NCI-H2107 treated with DMSO at 0.1 percent for 48 hours (cell line): ENCODE measurements at regions not wholly inside any gene's neighbourhood (a gene's known extent, or its start where the extent isn't known, plus 50 kb on each side); places are given as distances from the start of the nearest gene placed in this dataset.
"Not testable (repeated sequence)": the region's sequence is repeated elsewhere in the genome, so short reads cannot be mapped to it uniquely, and the experiment has no call there.

Experiments used
- DNase-seq: peaks from one replicate; lab custom pipeline; 2025; ENCODE audit not compliant: unreplicated experiment; lab: John Stamatoyannopoulos, UW

GRCh38 chr12:58302487-58303011 is 361.2 kb downstream of the ATP23 start:
- DNase-seq, result no peak

DNA sequence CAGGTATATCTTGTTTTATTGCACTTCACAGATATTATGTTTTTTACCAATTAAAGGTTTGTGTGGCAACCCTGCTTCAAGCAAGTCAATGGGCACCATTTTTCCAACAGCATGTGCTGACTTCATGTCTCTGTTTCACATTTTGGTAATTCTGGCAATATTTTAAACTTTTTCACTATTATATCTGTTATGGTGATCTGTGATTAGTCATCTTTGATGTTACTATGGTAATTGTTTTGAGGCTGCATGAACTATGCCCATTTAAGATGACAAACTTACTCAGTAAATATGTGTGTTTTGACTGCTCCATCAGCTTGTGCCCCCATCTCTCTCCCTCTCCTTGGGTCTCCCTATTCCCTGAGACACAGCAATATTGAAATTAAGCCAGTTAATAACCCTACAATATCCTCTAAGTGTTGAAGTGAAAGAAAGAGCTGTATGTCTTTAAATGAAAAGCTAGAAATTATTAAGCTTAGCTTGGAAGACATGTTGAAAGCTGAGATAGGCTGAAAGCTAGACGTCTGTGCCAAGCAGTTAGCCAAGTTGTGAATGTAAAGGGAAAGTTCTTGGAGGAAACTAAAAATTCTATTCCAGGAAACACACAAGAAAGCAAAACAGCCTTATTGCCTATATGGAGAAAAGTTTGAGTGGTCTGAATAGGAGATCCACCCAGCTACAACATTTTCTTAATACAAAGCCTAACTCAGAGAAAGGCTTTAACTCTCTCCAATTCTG is 365.1 kb downstream of the ATP23 start:
- no peak for DNase-seq

DNA sequence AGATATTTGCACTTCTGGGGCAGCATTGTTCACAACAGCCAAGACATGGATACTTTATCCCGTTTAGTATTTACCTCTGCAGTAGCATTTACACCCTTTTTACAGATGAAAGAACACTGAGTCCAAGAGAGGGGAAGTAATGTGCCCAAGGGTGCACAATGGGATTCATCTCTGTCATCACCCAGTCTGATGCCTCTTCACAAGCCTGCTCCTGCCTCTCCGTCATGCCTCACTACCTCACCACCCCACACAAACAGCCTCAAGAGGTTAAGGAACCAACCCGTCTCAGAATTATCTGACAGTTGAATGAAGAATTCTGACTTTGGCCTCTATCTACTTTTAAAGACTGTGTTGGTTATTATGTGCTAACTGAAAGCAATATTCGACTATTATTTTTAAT is 368.4 kb downstream of the ATP23 start:
- no peak for DNase-seq

- DNase-seq, result no peak
Measured at GRCh38 chr12:58310368-58310767, 369.0 kb downstream of the ATP23 start.

DNA sequence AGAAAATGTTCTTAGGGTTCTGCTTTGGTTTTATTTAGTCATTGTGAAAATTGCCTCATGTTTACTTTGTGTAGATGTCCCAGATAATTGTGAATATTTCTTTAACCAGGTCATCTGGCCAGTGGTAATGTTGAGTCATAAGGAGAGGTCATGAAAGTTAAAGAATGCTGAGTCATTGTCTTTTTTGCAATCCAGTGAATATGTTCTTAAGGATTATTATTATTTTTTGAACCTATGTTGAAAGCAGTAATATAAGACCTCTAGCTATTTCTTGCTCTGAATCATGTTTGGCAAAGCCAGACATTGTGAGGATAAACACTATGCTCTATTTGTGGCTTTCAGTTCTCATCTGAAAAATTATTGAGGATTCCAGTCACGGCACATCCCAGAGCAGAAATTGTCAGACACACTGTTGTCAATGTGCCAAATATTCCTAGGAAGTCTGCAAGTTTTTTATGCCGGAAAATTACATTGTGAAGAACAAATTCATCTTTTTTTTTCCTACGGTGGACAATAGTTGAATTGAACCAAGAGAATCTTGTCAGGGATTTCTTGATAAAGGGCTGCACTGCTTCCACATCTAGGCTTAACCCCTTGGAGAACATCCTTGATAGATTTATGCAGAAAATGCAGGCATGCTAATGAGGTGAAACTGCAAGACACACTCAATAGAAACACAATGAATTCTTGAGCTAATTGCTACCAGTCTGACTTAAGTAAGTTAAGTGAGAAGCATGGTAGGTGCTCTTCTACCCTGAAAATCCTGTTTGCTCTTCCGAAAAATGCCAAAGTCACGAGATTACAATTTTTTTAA is 369.6 kb downstream of the ATP23 start:
- no peak for DNase-seq

DNA sequence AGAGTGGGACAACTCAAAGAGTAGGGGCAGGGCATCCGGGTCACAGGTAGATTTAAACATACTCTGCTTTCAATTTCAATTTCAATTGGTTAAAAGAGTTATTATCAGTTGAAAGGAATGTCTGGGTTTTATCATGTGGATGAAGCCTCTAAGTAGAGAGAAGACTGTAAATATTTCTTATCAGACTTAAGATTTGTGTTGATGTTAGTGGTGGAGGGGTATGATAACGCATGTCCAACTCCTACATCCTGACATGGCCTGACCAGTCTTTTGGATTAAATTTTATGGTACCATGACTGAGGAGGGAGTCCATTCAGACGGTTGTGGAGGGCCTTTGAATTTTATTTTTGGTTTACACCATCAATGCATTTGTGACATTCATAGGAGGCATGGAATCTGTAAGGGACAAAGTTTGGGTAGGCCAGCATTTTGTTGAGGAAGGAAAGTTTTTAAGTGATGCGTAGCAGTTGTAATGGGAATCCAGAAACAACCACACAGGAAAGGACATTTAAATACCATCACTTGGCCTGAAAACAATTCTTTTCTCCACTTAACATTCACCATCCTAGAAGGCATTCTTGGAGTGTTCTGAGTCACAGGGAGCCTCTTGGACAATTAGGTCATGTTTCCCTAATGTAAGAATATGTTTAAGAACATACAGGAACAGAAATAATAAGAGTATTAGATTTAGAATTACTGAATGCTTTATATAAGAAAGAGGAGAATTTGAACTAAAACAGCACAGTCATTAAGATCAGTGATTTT is 371.9 kb downstream of the ATP23 start:
- no peak for DNase-seq

DNA sequence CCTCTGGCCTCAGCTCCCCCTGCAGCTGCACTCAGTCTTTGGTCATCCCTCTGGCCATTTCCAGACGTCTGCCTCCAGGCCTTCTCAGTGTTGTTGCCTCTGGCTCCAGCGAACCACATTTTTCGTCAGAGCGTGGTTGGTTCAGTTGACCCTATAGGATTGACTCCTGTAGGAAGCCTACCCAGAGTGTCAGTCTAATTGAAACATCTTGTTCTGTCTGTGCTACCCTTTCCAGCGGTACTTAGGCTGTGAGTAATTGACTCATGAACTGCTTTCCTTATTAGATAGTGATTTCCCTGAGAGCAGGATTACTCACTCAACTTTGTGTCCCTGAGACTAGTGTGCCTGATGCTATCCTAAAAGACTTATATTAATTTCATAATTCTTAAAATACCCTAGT is 373.2 kb downstream of the ATP23 start:
- DNase-seq, result no peak

DNA sequence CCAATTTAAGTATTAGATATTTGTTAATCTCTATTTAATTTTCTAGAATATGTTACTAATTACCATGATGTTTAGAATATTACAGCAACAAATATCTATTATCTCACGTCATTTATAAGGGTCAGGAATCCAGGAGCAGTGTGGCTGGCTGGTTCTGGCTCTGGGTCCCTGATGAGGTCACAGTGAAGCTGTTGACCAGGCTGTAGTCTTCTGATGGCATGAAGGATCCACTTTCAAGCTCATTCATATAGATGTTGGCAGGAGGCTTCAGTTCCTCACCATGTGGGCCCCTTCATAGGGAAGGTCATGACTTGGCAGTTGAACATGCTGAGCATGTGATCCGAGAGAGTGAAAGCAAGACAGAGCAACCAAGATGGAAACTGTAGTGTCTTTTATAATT is 375.6 kb downstream of the ATP23 start:
- no peak for DNase-seq

GRCh38 chr12:58321414-58321813 is 380.0 kb downstream of the ATP23 start:
- DNase-seq, result no peak

GRCh38 chr12:58323676-58324075 is 382.3 kb downstream of the ATP23 start:
- no peak for DNase-seq

DNA sequence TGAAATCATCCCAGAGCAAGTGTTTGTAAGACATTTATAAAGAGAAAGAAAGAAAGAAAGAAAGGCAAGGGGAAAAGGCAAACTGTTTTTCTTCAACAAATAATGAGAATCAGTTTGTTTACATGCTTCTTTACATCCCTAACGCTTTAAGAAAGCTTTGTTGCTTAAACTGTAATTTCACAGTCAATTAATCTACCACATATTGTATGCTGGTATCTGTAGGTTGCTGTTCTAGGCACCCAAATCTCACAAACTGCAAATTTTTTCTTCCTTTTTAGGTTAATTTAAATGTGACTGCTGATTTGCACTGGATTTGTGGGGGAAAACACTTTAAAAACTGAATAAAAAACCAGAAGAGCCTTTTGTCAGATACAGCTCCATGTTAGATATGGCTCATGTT is 384.2 kb downstream of the ATP23 start:
- DNase-seq, result no peak

DNA sequence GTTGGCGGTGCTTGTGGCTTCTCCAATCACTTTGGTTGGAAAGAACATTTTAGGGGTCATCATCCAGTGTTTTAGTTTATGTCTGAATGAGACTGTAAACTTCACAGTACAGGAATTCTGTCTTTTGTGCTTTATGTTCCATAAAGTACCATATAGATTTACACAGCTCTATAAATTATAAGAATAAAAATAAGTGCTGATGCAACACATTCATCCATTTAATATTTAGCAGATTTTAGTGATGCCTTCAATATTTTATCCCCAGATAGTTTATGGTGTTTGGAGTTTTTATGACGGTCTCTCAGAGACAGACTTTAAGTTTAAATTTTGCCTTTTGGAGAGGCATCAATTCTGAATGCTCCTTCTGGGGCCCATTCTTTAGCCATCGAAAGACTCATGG is 385.2 kb downstream of the ATP23 start:
- DNase-seq, result no peak

- not testable (repeated sequence) for DNase-seq
Measured at GRCh38 chr12:58336581-58337242, 395.3 kb downstream of the ATP23 start.

DNA sequence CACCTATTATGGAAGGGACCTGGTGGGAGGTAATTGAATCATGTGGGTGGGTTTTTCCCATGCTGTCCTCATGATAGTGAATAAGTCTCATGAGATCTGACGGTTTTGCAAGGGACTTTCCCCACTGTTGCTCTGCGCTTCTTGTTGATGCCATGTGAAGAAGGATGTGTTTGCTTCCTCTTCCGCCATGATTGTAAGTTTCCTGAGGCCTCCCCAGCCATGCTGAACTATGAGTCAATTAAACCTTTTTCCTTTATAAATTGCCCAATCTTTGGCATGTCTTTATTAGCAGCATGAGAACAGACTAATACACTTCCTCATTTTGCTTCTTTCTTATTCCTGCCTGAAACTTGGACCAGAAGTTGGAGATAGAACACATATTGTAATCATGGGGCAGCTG is 396.2 kb downstream of the ATP23 start:
- not testable (repeated sequence) for DNase-seq

DNA sequence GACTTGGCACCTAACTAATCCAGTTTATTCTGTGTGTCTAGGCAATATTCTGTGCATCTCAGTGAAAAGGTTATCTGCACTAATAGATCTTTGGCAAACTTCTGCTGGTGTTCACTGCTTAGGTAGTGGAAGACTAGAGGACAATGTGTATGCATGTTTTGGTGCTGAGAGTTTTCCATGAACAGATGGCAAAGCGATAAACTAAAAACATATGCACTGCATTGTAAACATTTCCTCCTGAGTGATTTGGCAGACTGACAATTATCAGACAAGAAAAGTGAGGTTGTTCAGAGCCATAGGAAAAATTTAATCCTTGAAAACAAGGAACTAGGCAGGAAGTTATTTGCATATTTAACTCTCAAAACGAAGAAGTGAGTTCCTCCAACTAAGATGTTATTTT is 400.4 kb downstream of the ATP23 start:
- no peak for DNase-seq

DNA sequence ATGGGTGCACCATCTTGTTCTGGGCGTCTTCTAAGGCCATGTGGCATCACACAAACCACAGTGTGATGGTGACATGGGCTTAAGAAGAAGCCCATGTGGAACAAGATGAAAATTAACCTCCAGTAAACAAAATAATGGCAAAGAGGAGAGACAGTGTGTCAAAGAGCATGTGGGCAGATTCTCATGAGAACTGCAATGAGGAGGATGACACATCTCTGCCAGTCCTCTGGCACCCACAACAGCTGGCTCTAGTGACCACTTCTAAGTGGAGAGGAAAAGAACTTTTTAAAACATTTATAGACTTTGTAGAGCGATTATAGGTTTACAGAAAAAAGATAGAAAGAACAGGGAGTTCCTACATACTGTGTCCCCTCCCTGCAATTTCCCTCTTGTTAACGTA is 401.4 kb downstream of the ATP23 start:
- DNase-seq, result no peak

GRCh38 chr12:58346032-58346632 is 404.8 kb downstream of the ATP23 start:
- peak; percentile 35 for DNase-seq

DNA sequence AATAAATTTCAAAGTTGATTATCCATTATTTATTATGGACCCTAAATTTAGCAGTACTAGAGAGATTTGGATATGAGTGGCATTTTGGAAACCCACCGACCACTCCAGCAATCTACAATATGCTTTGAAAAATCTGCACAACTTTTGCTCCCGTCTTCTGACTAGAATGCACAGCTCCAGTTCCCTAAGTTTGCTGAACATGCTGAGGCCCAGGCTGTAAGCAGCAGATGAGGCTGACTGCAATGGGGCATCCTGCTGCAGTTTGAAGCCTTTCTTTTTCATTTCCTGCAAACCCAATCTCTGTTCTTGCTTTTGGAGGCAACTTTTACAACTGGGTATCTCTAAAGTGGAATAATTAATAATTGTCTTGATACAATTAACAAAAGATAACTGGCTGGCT is 405.8 kb downstream of the ATP23 start:
- no peak for DNase-seq

DNA sequence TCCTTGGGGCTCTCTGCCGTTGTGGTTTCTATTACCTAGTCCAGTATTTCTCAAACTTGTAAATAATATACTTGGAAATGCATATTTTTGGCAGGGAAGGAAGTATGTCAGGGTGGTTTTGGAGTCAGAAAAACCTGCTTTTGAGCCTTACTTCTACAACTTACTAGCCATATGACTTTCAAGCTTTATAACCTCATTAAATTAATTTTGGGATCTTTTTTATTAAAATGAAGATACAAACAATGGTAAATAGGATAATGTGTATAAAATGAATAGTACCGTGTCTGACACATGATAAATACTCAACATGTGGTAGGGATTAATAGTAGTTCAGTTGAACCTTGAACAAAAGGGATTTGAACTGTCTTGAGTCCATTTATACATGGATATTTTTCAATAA is 406.3 kb downstream of the ATP23 start:
- DNase-seq, result no peak

- no peak for DNase-seq
Measured at GRCh38 chr12:58349161-58349560, 407.8 kb downstream of the ATP23 start.

DNA sequence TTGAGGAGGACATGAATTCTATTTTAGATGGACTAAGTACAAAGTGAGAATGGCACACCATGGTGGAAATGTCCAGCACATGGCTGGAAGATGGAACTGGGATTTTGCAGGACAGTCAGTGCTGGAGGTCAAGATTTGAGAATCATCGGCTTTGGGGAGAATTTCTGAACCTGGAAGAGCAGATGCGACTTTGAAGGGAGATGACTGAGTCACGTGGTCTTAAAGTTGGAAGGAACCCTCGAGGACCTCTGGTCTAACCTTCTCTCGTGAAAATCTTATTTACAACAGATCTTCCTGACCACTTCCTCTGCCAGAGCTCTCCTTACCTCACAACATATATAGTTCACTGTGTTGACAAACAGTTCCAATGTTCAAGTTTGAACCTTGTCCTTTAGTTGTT is 415.4 kb downstream of the ATP23 start:
- DNase-seq, result no peak
